Suprapubic skin (tissue), 4 donors: ENCODE measurements at regions not wholly inside any gene's neighbourhood (a gene's known extent, or its start where the extent isn't known, plus 50 kb on each side); places are given as distances from the start of the nearest gene placed in this dataset.
A peak's percentile ranks its signal among the peaks of the same experiment; 100 is the strongest.

Source experiments
- DNase-seq, 2 donors: peaks; one replicate each; pipeline ENCODE4 v3.0.0-alpha.2; 2019; ENCODE audit warnings: low spot score in 2 of 2
- H3K27ac ChIP-seq: fragments of 200-600 bp; sonication (generic); one replicate; pipeline ENCODE4 v1.5.1; 2019
- H3K27me3 ChIP-seq: fragments of 200-600 bp; sonication (generic); one replicate; pipeline ENCODE4 v1.5.1; 2019
- H3K36me3 ChIP-seq: fragments of 200-600 bp; sonication (generic); one replicate; pipeline ENCODE4 v1.5.1; 2019
- H3K4me1 ChIP-seq: fragments of 200-600 bp; sonication (generic); one replicate; pipeline ENCODE4 v1.5.1; 2019
- H3K4me3 ChIP-seq: fragments of 200-600 bp; sonication (generic); one replicate; pipeline ENCODE4 v1.5.1; 2019; ENCODE audit warnings: mild to moderate bottlenecking
- H3K9me3 ChIP-seq: fragments of 200-600 bp; sonication (generic); one replicate; pipeline ENCODE4 v1.5.1; 2019
- CTCF ChIP-seq, 2 donors: fragments of 200-600 bp in 1 of 2; fragments of 450-650 bp in 1 of 2; sonication (generic) in 1 of 2; IDR thresholded peaks; one replicate each; pipeline ENCODE4 v1.5.1; 2016 to 2019; ENCODE audit warnings: antibody characterized with exemption in 2 of 2, mild to moderate bottlenecking in 1 of 2, moderate library complexity in 1 of 2
- EP300 ChIP-seq: sonication (generic); formaldehyde crosslinking; IDR thresholded peaks from one replicate; pipeline ENCODE4 v1.6.1; 2017; ENCODE audit warnings: antibody characterized with exemption
- POLR2A ChIP-seq, 2 donors: fragments of 450-650 bp; IDR thresholded peaks; one replicate each; pipeline ENCODE4 v1.6.1; 2017; ENCODE audit warnings: antibody characterized with exemption in 2 of 2, mild to moderate bottlenecking in 2 of 2, moderate library complexity in 2 of 2
- POLR2AphosphoS5 ChIP-seq, 3 donors: sonication (generic); formaldehyde crosslinking; IDR thresholded peaks; one replicate each; pipeline ENCODE4 v1.6.1; 2017; ENCODE audit warnings: antibody characterized with exemption in 3 of 3
- WGBS: methylation state at CpG from one replicate; pipeline ENCODE4 v1.1.5; 2018; 5-methylcytosine and 5-hydroxymethylcytosine counted together

DNA sequence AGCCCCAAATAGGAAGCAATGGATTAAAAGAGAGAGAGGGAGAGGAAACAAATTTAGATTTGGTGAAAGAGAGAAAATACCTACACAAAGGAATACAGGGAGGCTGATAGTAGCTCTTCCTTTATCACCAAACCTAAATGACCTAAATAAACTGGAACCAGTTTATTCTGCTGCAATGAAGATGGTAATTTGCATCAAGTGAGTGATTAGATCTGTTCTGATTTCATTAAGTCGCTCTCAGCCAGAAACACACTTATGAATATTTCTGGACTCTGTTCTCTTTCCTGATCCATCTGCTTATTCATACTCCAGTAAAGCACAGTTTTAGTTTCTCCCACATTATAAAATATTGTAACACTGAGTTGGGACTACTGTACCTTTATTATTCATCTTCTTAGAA, 83.4 kb upstream of the BMP5 start:
- no peak for TF ChIP-seq CTCF (IDR thresholded peaks at IDR 0.05)
- TF ChIP-seq EP300 = no peak
- no peak for TF ChIP-seq POLR2A (IDR thresholded peaks at IDR 0.05)
- no peak for TF ChIP-seq POLR2AphosphoS5 (IDR thresholded peaks at IDR 0.05)

GRCh38 chr6:55957961-55958422, 82.6 kb upstream of the BMP5 start:
- Histone ChIP-seq H3K9me3 (no peaks in the 10 kb centered on the region), H3K27me3 (no peaks in the 10 kb centered on the region), H3K36me3 (no peaks in the 10 kb centered on the region), H3K4me3 (no peak overlapping the region), H3K27ac (no peak overlapping the region), H3K4me1 (peaks cover 5% of the 10 kb centered on the region)
- DNase-seq = no peak
- TF ChIP-seq POLR2AphosphoS5 (IDR thresholded peaks at IDR 0.05) = no peak
- no peak for TF ChIP-seq EP300
- TF ChIP-seq POLR2A (IDR thresholded peaks at IDR 0.05) = no peak
- no peak for TF ChIP-seq CTCF (IDR thresholded peaks at IDR 0.05)
- 35% methylated on average over 2 of the region's 2 CpGs for WGBS

More for the DNA sequence above, 83.4 kb upstream of the BMP5 start:
- H3K36me3 ChIP-seq = no peaks in the 10 kb centered on the region
- H3K27me3 ChIP-seq = no peaks in the 10 kb centered on the region
- no peak overlapping the region for H3K4me3 ChIP-seq
- no peak overlapping the region for H3K27ac ChIP-seq
- H3K4me1 ChIP-seq = peaks cover 5% of the 10 kb centered on the region
- WGBS = 42% methylated on average over 1 of the region's 1 CpG
- H3K9me3 ChIP-seq = no peaks in the 10 kb centered on the region
- DNase-seq = no peak

GRCh38 chr6:55955684-55956083, 80.3 kb upstream of the BMP5 start:
- 39% methylated on average over 1 of the region's 1 CpG for WGBS
- H3K4me3 ChIP-seq = no peak overlapping the region
- no peaks in the 10 kb centered on the region for H3K27me3 ChIP-seq
- H3K4me1 ChIP-seq = peaks cover 5% of the 10 kb centered on the region
- H3K27ac ChIP-seq = no peak overlapping the region
- no peaks in the 10 kb centered on the region for H3K9me3 ChIP-seq
- no peak for DNase-seq
- no peak for TF ChIP-seq POLR2A (IDR thresholded peaks at IDR 0.05)
- no peak for TF ChIP-seq POLR2AphosphoS5 (IDR thresholded peaks at IDR 0.05)
- no peak for TF ChIP-seq EP300
- TF ChIP-seq CTCF (IDR thresholded peaks at IDR 0.05) = no peak
- no peaks in the 10 kb centered on the region for H3K36me3 ChIP-seq

DNA sequence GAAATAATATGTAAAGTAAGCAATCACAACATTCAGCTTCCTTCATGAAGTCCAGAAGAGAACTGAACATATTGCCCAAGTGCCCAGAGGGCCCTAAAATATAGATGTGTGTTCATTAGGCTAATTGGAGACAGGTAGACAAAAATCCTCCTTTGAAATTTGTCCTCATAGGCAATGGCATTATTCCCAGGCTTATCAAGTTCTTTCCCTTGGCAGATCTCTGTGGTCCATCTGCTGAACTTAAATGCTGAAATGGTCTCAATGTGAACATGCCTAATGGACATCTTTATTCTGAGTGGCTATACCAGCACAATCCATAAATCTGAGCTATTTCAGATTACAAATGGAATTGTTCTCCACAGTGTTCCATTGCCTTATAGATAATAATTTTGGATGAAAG, 79.0 kb upstream of the BMP5 start:
- no peak for TF ChIP-seq CTCF (IDR thresholded peaks at IDR 0.05)
- TF ChIP-seq POLR2AphosphoS5 (IDR thresholded peaks at IDR 0.05) = no peak
- no peak for TF ChIP-seq POLR2A (IDR thresholded peaks at IDR 0.05)
- TF ChIP-seq EP300 = no peak
- Histone ChIP-seq H3K27me3 (no peaks in the 10 kb centered on the region), H3K36me3 (no peaks in the 10 kb centered on the region), H3K9me3 (no peaks in the 10 kb centered on the region), H3K4me1 (peaks cover 5% of the 10 kb centered on the region), H3K4me3 (no peak overlapping the region), H3K27ac (no peak overlapping the region)
- no peak for DNase-seq

DNA sequence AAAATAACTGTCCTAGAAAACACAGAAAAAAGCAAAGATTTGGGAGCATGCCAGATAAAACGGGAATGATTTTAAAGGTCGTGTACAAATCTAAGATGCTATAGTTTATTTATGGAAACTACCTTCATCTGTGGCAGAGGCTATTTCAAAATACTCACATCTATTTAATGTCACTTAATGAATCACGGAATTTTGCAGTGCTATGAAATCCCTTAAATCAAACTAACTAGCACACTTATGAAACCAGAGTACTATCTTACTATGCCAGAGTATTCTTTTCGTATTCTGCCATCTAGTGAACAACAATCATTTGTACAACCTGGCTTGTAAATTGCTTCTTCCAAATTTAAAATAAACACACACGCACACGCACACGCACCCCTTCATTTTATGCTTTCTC, 77.9 kb upstream of the BMP5 start:
- TF ChIP-seq POLR2AphosphoS5 (IDR thresholded peaks at IDR 0.05) = no peak
- no peak for TF ChIP-seq POLR2A (IDR thresholded peaks at IDR 0.05)
- peak in 1 of 2 donors; percentile 19 for TF ChIP-seq CTCF (IDR thresholded peaks at IDR 0.05)
- no peak for TF ChIP-seq EP300
- Histone ChIP-seq H3K27me3 (no peaks in the 10 kb centered on the region), H3K36me3 (no peaks in the 10 kb centered on the region), H3K27ac (no peak overlapping the region), H3K9me3 (no peaks in the 10 kb centered on the region), H3K4me3 (no peak overlapping the region), H3K4me1 (no peaks in the 10 kb centered on the region)
- DNase-seq = no peak
- WGBS = 29% methylated on average over 7 of the region's 7 CpGs
